ENCODE measurements at regions not wholly inside any gene's neighbourhood (a gene's known extent, or its start where the extent isn't known, plus 50 kb on each side); places are given as distances from the start of the nearest gene placed in this dataset.

GRCh38 chr3:87332789-87333188, 56.4 kb upstream of the POU1F1 start:
- Histone ChIP-seq H3K9me2 (ENCODE audit: insufficient read depth, low read length) (no peaks in the 10 kb centered on the region), H3K27me3 (ENCODE audit: insufficient read depth, low read depth, low read length) (no peaks in the 10 kb centered on the region), H3K9ac (ENCODE audit: low read length) (no peak overlapping the region), H2AFZ (ENCODE audit: low read depth, low read length) (no peak overlapping the region), H4K20me1 (ENCODE audit: insufficient read depth) (no peaks in the 10 kb centered on the region), H3F3A (ENCODE audit: insufficient read depth, low read length, poor library complexity, severe bottlenecking) (no peaks in the 10 kb centered on the region), H3K9me3 (ENCODE audit: low read length) (no peaks in the 10 kb centered on the region), H3K36me3 (ENCODE audit: insufficient read depth, low read length) (no peaks in the 10 kb centered on the region), H3K4me2 (ENCODE audit: low read length) (no peak overlapping the region), H3K27ac (ENCODE audit: low read length) (no peak overlapping the region), H3K79me2 (replicated peaks; ENCODE audit: insufficient read depth, low read length) (no peaks in the 10 kb centered on the region), H3K4me3 (ENCODE audit: low read length) (no peak overlapping the region)
- no peak for TF ChIP-seq POLR2AphosphoS5 (IDR thresholded peaks at IDR 0.05)
- no peak for TF ChIP-seq EP300 (conservative IDR thresholded peaks at IDR 0.05; ENCODE audit: poor library complexity, severe bottlenecking)
- TF ChIP-seq SMC3 (conservative IDR thresholded peaks at IDR 0.05; ENCODE audit: poor library complexity), result no peak
- TF ChIP-seq EZH2 (IDR thresholded peaks at IDR 0.05; ENCODE audit: borderline replicate concordance, insufficient read depth, low read length, poor library complexity, severe bottlenecking), result no peak
- TF ChIP-seq MXI1 (conservative IDR thresholded peaks at IDR 0.05; ENCODE audit: poor library complexity, severe bottlenecking), result no peak

GRCh38 chr3:87329065-87329464, 52.7 kb upstream of the POU1F1 start:
- Histone ChIP-seq H3F3A (ENCODE audit: insufficient read depth, low read length, poor library complexity, severe bottlenecking) (no peaks in the 10 kb centered on the region), H3K4me2 (ENCODE audit: low read length) (no peak overlapping the region), H3K36me3 (ENCODE audit: insufficient read depth, low read length) (no peaks in the 10 kb centered on the region), H4K20me1 (ENCODE audit: insufficient read depth) (no peaks in the 10 kb centered on the region), H3K27ac (ENCODE audit: low read length) (no peak overlapping the region), H3K79me2 (replicated peaks; ENCODE audit: insufficient read depth, low read length) (no peaks in the 10 kb centered on the region), H3K9me3 (ENCODE audit: low read length) (no peaks in the 10 kb centered on the region), H3K9ac (ENCODE audit: low read length) (no peak overlapping the region), H2AFZ (ENCODE audit: low read depth, low read length) (no peak overlapping the region), H3K4me3 (ENCODE audit: low read length) (no peak overlapping the region), H3K27me3 (ENCODE audit: insufficient read depth, low read depth, low read length) (no peaks in the 10 kb centered on the region), H3K9me2 (ENCODE audit: insufficient read depth, low read length) (no peaks in the 10 kb centered on the region)
- TF ChIP-seq CTCF (IDR thresholded peaks at IDR 0.05; ENCODE audit: poor library complexity, severe bottlenecking), result no peak
- TF ChIP-seq EP300 (conservative IDR thresholded peaks at IDR 0.05; ENCODE audit: poor library complexity, severe bottlenecking), result no peak
- no peak for TF ChIP-seq POLR2AphosphoS5 (IDR thresholded peaks at IDR 0.05)
- no peak for TF ChIP-seq SMC3 (conservative IDR thresholded peaks at IDR 0.05; ENCODE audit: poor library complexity)
- TF ChIP-seq TAF1 (IDR thresholded peaks at IDR 0.05; ENCODE audit: low read depth), result no peak
- TF ChIP-seq REST (IDR thresholded peaks at IDR 0.05; ENCODE audit: borderline replicate concordance), result no peak
- no peak for TF ChIP-seq EZH2 (IDR thresholded peaks at IDR 0.05; ENCODE audit: borderline replicate concordance, insufficient read depth, low read length, poor library complexity, severe bottlenecking)
- TF ChIP-seq MXI1 (conservative IDR thresholded peaks at IDR 0.05; ENCODE audit: poor library complexity, severe bottlenecking), result no peak
- TF ChIP-seq RAD21 (conservative IDR thresholded peaks at IDR 0.05), result no peak

Small RNA genes lying in the stretch of these regions (small RNA-seq; reads per million reads assigned to genes)
- gene RNU6-873P, result 0 reads per million in 3 experiments
- 0.03 to 1.7 (median 0.03) reads per million in 3 experiments for gene RNU6ATAC6P

All from neural cell (in vitro differentiated cells).